ENCODE measurements at regions not wholly inside any gene's neighbourhood (a gene's known extent, or its start where the extent isn't known, plus 50 kb on each side); places are given as distances from the start of the nearest gene placed in this dataset.
A peak's percentile ranks its signal among the peaks of the same experiment; 100 is the strongest.

GRCh38 chr2:48075631-48076030 is 169.3 kb upstream of the FBXO11 start:
- Histone ChIP-seq H3K27ac (no peak overlapping the region), H3K27me3 (no peaks in the 10 kb centered on the region), H3K4me3 (no peak overlapping the region), H3K9me3 (no peaks in the 10 kb centered on the region), H3K36me3 (no peaks in the 10 kb centered on the region), H3K4me1 (no peaks in the 10 kb centered on the region)
- WGBS, 2 donors = 92 to 94% methylated on average over 2 of the region's 2 CpGs
- ATAC-seq (ENCODE audit: low FRiP score in 2 of 2) (no peak), DNase-seq (no peak)
- no peak for TF ChIP-seq EP300 (IDR thresholded peaks at IDR 0.05)
- no peak for TF ChIP-seq POLR2AphosphoS5 (IDR thresholded peaks at IDR 0.05)
- TF ChIP-seq POLR2A (IDR thresholded peaks at IDR 0.05) = no peak
- no peak for TF ChIP-seq CTCF (IDR thresholded peaks at IDR 0.05)

GRCh38 chr2:48080534-48081316 is 174.4 kb upstream of the FBXO11 start:
- Histone ChIP-seq H3K4me1 (no peaks in the 10 kb centered on the region), H3K27ac (no peak overlapping the region), H3K9me3 (no peaks in the 10 kb centered on the region), H3K27me3 (no peaks in the 10 kb centered on the region), H3K4me3 (no peak overlapping the region), H3K36me3 (no peaks in the 10 kb centered on the region)
- no peak for TF ChIP-seq EP300 (IDR thresholded peaks at IDR 0.05)
- TF ChIP-seq POLR2AphosphoS5 (IDR thresholded peaks at IDR 0.05) = no peak
- no peak for TF ChIP-seq POLR2A (IDR thresholded peaks at IDR 0.05)
- no peak for TF ChIP-seq CTCF (IDR thresholded peaks at IDR 0.05)
- DNase-seq (no peak), ATAC-seq (ENCODE audit: low FRiP score in 2 of 2) (peak; percentile 57 to 68)
- 69 to 82% methylated on average over 6 of the region's 6 CpGs for WGBS, 2 donors

GRCh38 chr2:48081317-48081628 is 175.0 kb upstream of the FBXO11 start:
- Histone ChIP-seq H3K27ac (no peak overlapping the region), H3K36me3 (no peaks in the 10 kb centered on the region), H3K4me3 (no peak overlapping the region), H3K9me3 (no peaks in the 10 kb centered on the region), H3K4me1 (no peaks in the 10 kb centered on the region), H3K27me3 (no peaks in the 10 kb centered on the region)
- WGBS, 2 donors = 80 to 88% methylated on average over 7 of the region's 7 CpGs
- TF ChIP-seq POLR2AphosphoS5 (IDR thresholded peaks at IDR 0.05) = no peak
- no peak for TF ChIP-seq POLR2A (IDR thresholded peaks at IDR 0.05)
- no peak for TF ChIP-seq EP300 (IDR thresholded peaks at IDR 0.05)
- TF ChIP-seq CTCF (IDR thresholded peaks at IDR 0.05) = no peak
- DNase-seq (no peak), ATAC-seq (ENCODE audit: low FRiP score in 2 of 2) (no peak)

- no peak overlapping the region for H3K27ac ChIP-seq
- H3K36me3 ChIP-seq = no peaks in the 10 kb centered on the region
- DNase-seq = no peak
- WGBS, 2 donors = 89 to 91% methylated on average over 1 of the region's 1 CpG
- no peak overlapping the region for H3K4me3 ChIP-seq
- TF ChIP-seq CTCF (IDR thresholded peaks at IDR 0.05) (no peak), POLR2AphosphoS5 (IDR thresholded peaks at IDR 0.05) (no peak), POLR2A (IDR thresholded peaks at IDR 0.05) (no peak), EP300 (IDR thresholded peaks at IDR 0.05) (no peak)
- H3K9me3 ChIP-seq = peaks cover 0 to 1% (median 0%) of the 10 kb centered on the region in 4 donors
- no peaks in the 10 kb centered on the region for H3K4me1 ChIP-seq
- no peaks in the 10 kb centered on the region for H3K27me3 ChIP-seq
- ATAC-seq (ENCODE audit: low FRiP score in 2 of 2) = no peak
Measured at GRCh38 chr2:48085888-48086287, 179.6 kb upstream of the FBXO11 start.

- Histone ChIP-seq H3K4me1 (no peaks in the 10 kb centered on the region), H3K27me3 (no peaks in the 10 kb centered on the region), H3K36me3 (no peaks in the 10 kb centered on the region), H3K9me3 (peaks cover 0 to 3% (median 0%) of the 10 kb centered on the region in 4 donors), H3K27ac (no peak overlapping the region), H3K4me3 (no peak overlapping the region)
- 85 to 92% methylated on average over 2 of the region's 2 CpGs for WGBS, 2 donors
- TF ChIP-seq CTCF (IDR thresholded peaks at IDR 0.05) (no peak), POLR2A (IDR thresholded peaks at IDR 0.05) (no peak), POLR2AphosphoS5 (IDR thresholded peaks at IDR 0.05) (no peak), EP300 (IDR thresholded peaks at IDR 0.05) (no peak)
- DNase-seq (no peak), ATAC-seq (ENCODE audit: low FRiP score in 2 of 2) (no peak)
Measured at GRCh38 chr2:48088994-48089393, 182.7 kb upstream of the FBXO11 start.
